H54 (cell line): ENCODE measurements at regions not wholly inside any gene's neighbourhood (a gene's known extent, or its start where the extent isn't known, plus 50 kb on each side); places are given as distances from the start of the nearest gene placed in this dataset.

ENCODE experiments used
- DNase-seq: peaks from one replicate; pipeline ENCODE4 v3.0.0; 2011; ENCODE audit warnings: low spot score, mixed read lengths; ENCODE audit not compliant: insufficient read length
- FAIRE-seq: peaks from 3 replicates; lab custom pipeline; 2011; peaks lifted over from hg19 to GRCh38; lab: Jason Lieb, UNC
- POLR2A ChIP-seq: IDR thresholded peaks from 2 replicates; pipeline ENCODE4 v1.6.1; 2011; ENCODE audit warnings: low read depth, mild to moderate bottlenecking, low read length

GRCh38 chr2:7886666-7887065 lies 795.2 kb upstream of the ID2 start:
- TF ChIP-seq POLR2A, result no peak

GRCh38 chr2:7887441-7887840 lies 794.4 kb upstream of the ID2 start:
- no peak for TF ChIP-seq POLR2A
- DNase-seq (no peak), FAIRE-seq (no peak)

More at GRCh38 chr2:7886666-7887065, 795.2 kb upstream of the ID2 start:
- FAIRE-seq (no peak), DNase-seq (no peak)

- no peak for TF ChIP-seq POLR2A
- FAIRE-seq (no peak), DNase-seq (no peak)
Measured at GRCh38 chr2:7888876-7889275, 793.0 kb upstream of the ID2 start.

- no peak for FAIRE-seq
- DNase-seq, result no peak
Measured at GRCh38 chr2:7891312-7891711, 790.5 kb upstream of the ID2 start.

GRCh38 chr2:7895289-7895688 lies 786.6 kb upstream of the ID2 start:
- no peak for TF ChIP-seq POLR2A
- DNase-seq (no peak), FAIRE-seq (no peak)

More at GRCh38 chr2:7891312-7891711, 790.5 kb upstream of the ID2 start:
- no peak for TF ChIP-seq POLR2A

GRCh38 chr2:7896940-7897487 lies 784.8 kb upstream of the ID2 start:
- no peak for TF ChIP-seq POLR2A
- DNase-seq (no peak), FAIRE-seq (no peak)

- DNase-seq, result no peak
- no peak for TF ChIP-seq POLR2A
- FAIRE-seq, result no peak
Measured at GRCh38 chr2:7899241-7899640, 782.6 kb upstream of the ID2 start.

GRCh38 chr2:7899923-7900322 lies 781.9 kb upstream of the ID2 start:
- TF ChIP-seq POLR2A, result no peak
- FAIRE-seq (no peak), DNase-seq (no peak)

- DNase-seq, result no peak
- FAIRE-seq, result no peak
- TF ChIP-seq POLR2A, result no peak
Measured at GRCh38 chr2:7900593-7900992, 781.3 kb upstream of the ID2 start.

- DNase-seq (no peak), FAIRE-seq (no peak)
- TF ChIP-seq POLR2A, result no peak
Measured at GRCh38 chr2:7902251-7902765, 779.5 kb upstream of the ID2 start.

GRCh38 chr2:7904319-7904718 lies 777.5 kb upstream of the ID2 start:
- DNase-seq (no peak), FAIRE-seq (no peak)
- no peak for TF ChIP-seq POLR2A

GRCh38 chr2:7905756-7906155 lies 776.1 kb upstream of the ID2 start:
- no peak for TF ChIP-seq POLR2A
- FAIRE-seq (no peak), DNase-seq (no peak)

GRCh38 chr2:7906431-7906830 lies 775.4 kb upstream of the ID2 start:
- no peak for TF ChIP-seq POLR2A
- FAIRE-seq (no peak), DNase-seq (no peak)

GRCh38 chr2:7907041-7907440 lies 774.8 kb upstream of the ID2 start:
- no peak for FAIRE-seq
- DNase-seq, result no peak
- TF ChIP-seq POLR2A, result no peak

GRCh38 chr2:7910752-7911151 lies 771.1 kb upstream of the ID2 start:
- DNase-seq (no peak), FAIRE-seq (no peak)
- no peak for TF ChIP-seq POLR2A

- FAIRE-seq, result no peak
- no peak for TF ChIP-seq POLR2A
- DNase-seq, result no peak
Measured at GRCh38 chr2:7911196-7911595, 770.7 kb upstream of the ID2 start.

GRCh38 chr2:7913974-7914373 lies 767.9 kb upstream of the ID2 start:
- no peak for TF ChIP-seq POLR2A
- DNase-seq, result no peak
- no peak for FAIRE-seq
